B cell (primary cell): ENCODE measurements at regions not wholly inside any gene's neighbourhood (a gene's known extent, or its start where the extent isn't known, plus 50 kb on each side); places are given as distances from the start of the nearest gene placed in this dataset.

ENCODE experiments used
- ATAC-seq: fragments of 200-7000 bp; cut with Tn5 transposase; one replicate; pipeline ENCODE4 v1.10.0; 2021; ENCODE audit warnings: low read depth, mild to moderate bottlenecking, moderate number of reproducible peaks, moderate library complexity
- CTCF ChIA-PET: fragments of 350-600 bp; sonication (Branson Sonifier 250); formaldehyde crosslinking; loops from one replicate; lab custom pipeline; 2021; ENCODE audit warnings: antibody characterized with exemption, inconsistent platforms; lab: Charles Lee
- POLR2A ChIA-PET: fragments of 350-600 bp; sonication (Branson Sonifier 250); formaldehyde crosslinking; loops from one replicate; lab custom pipeline; 2021; ENCODE audit warnings: antibody characterized with exemption; lab: Charles Lee
- DNase-seq: peaks from one replicate; pipeline ENCODE4 v3.0.0; 2013
- H2AFZ ChIP-seq: 2 replicates; pipeline ENCODE4 v1.6.1; 2012; ENCODE audit warnings: mild to moderate bottlenecking, low read depth, low read length; ENCODE audit not compliant: insufficient read depth, poor library complexity, severe bottlenecking
- H3K27ac ChIP-seq, 2 donors: 1 replicate in 1 of 2; 2 replicates in 1 of 2; pipeline ENCODE4 v1.5.1; 2012 to 2013; ENCODE audit warnings: low read length in 2 of 2, mild to moderate bottlenecking in 2 of 2, moderate library complexity in 1 of 2
- H3K27me3 ChIP-seq, 4 experiments: fragments of 200-600 bp in 1 of 4; sonication (generic) in 1 of 4; replicated peaks in 1 of 4; 1 replicate in 2 of 4; 2 replicates in 2 of 4; pipeline versions ENCODE4 v1.6.1 to v1.7.0; 2013 to 2016; ENCODE audit warnings: low read length in 3 of 4, mild to moderate bottlenecking in 2 of 4, mixed read lengths in 1 of 4, moderate library complexity in 1 of 4; ENCODE audit not compliant: insufficient read depth in 4 of 4, control insufficient read depth in 3 of 4; ENCODE audit errors: control extremely low read depth in 1 of 4
- H3K36me3 ChIP-seq, 2 experiments: replicated peaks in 1 of 2; 1 replicate in 1 of 2; 2 replicates in 1 of 2; pipeline versions ENCODE4 v1.6.1 to v1.7.1; 2013; ENCODE audit warnings: low read length in 1 of 2; ENCODE audit not compliant: insufficient read depth in 2 of 2, control insufficient read depth in 1 of 2; ENCODE audit errors: control extremely low read depth in 1 of 2, extremely low read depth in 1 of 2
- H3K4me1 ChIP-seq, 2 donors: fragments of 200-600 bp in 1 of 2; sonication (generic) in 1 of 2; 1 replicate in 1 of 2; 2 replicates in 1 of 2; pipeline versions ENCODE4 v1.5.1 to v1.6.1; 2013 to 2017; ENCODE audit warnings: low read length in 2 of 2; ENCODE audit not compliant: control insufficient read depth in 2 of 2, insufficient read depth in 2 of 2
- H3K4me2 ChIP-seq: replicated peaks from 2 replicates; pipeline ENCODE3; 2012; ENCODE audit warnings: mild to moderate bottlenecking, low read depth, low read length; ENCODE audit not compliant: poor library complexity, severe bottlenecking
- H3K4me3 ChIP-seq, 5 experiments: fragments of 200-600 bp in 1 of 5; sonication (generic) in 1 of 5; 1 replicate in 3 of 5; 2 replicates in 2 of 5; pipeline versions ENCODE4 v1.5.1 to v1.7.0; 2011 to 2016; ENCODE audit warnings: low read length in 4 of 5, mild to moderate bottlenecking in 4 of 5, low read depth in 2 of 5, control low read depth in 1 of 5, moderate library complexity in 1 of 5; ENCODE audit not compliant: insufficient read depth in 1 of 5; ENCODE audit errors: control extremely low read depth in 1 of 5, extremely low read depth in 1 of 5
- H3K79me2 ChIP-seq: fragments of 200-600 bp; sonication (generic); one replicate; pipeline ENCODE4 v1.6.0; 2016; ENCODE audit warnings: low read length; ENCODE audit not compliant: control insufficient read depth, insufficient read depth
- H3K9ac ChIP-seq: fragments of 200-600 bp; sonication (generic); 2 replicates; pipeline ENCODE4 v1.6.1; 2017; ENCODE audit warnings: mild to moderate bottlenecking, low read length, moderate library complexity
- H3K9me3 ChIP-seq, 3 donors: one replicate each; pipeline versions ENCODE4 v1.6.1 to v1.7.1; 2013; ENCODE audit warnings: low read length in 2 of 3; ENCODE audit not compliant: control insufficient read depth in 2 of 3, insufficient read depth in 1 of 3; ENCODE audit errors: control extremely low read depth in 1 of 3
- H4K20me1 ChIP-seq: 2 replicates; pipeline ENCODE4 v1.6.0; 2012; ENCODE audit warnings: mild to moderate bottlenecking, low read length; ENCODE audit not compliant: insufficient read depth, control insufficient read depth, poor library complexity, severe bottlenecking
- H3K27ac Mint-ChIP-seq: one replicate; pipeline ENCODE4 v1.8.0; 2021; ENCODE audit warnings: mixed read lengths
- H3K27me3 Mint-ChIP-seq: one replicate; pipeline ENCODE4 v1.8.0; 2021; ENCODE audit warnings: mixed read lengths
- H3K4me1 Mint-ChIP-seq: one replicate; pipeline ENCODE4 v1.8.0; 2021; ENCODE audit warnings: mixed read lengths
- H3K4me3 Mint-ChIP-seq: one replicate; pipeline ENCODE4 v1.8.0; 2021; ENCODE audit warnings: mixed read lengths
- H3K9me3 Mint-ChIP-seq: one replicate; pipeline ENCODE4 v1.8.0; 2022; ENCODE audit warnings: mixed read lengths; ENCODE audit not compliant: insufficient read depth
- EZH2 ChIP-seq: IDR thresholded peaks from 2 replicates; pipeline ENCODE4 v1.6.1; 2012; ENCODE audit warnings: borderline replicate concordance, low read depth, mild to moderate bottlenecking, moderate library complexity, low read length; ENCODE audit not compliant: insufficient read depth, poor library complexity, severe bottlenecking
- WGBS: methylation state at CpG from one replicate; pipeline ENCODE4 v1.1.5; 2013; ENCODE audit warnings: missing lambda C conversion rate; ENCODE audit not compliant: insufficient coverage; 5-methylcytosine and 5-hydroxymethylcytosine counted together
- intact Hi-C: fragments of 100-400 bp; cut with micrococcal nuclease; formaldehyde crosslinking; loops from one replicate; pipeline ENCODE4 v1.10.0; 2022
- TF ChIP-seq, protein P1 (sequence below): fragments of 200-600 bp; IDR thresholded peaks from one replicate; pipeline ENCODE4 v1.8.0; 2022; ENCODE audit warnings: antibody characterized with exemption, mild to moderate bottlenecking

DNA sequence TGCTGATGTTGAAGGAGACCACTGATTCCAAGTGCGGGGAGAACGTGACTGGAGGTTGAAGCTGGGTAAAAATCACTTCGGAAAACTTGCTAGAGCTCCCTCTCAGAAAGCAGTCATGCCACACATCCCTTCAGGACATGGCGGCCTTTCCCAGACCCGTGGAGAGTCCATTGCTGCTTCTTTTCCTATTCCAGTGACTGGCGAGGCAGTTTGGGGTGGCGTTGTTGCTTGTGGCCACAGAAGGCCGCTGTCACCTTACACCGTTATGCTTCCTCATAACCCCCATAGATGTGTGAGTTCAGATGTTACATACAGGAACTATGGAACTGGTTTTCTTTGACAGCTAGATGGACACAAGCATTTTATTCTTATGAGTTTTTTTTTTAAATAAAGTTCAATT is 235.6 kb upstream of the POM121L12 start:
- Histone ChIP-seq H3K9ac (no peak overlapping the region), H3K9me3 (peaks cover 0 to 11% (median 0%) of the 10 kb centered on the region in 3 donors), H3K79me2 (no peaks in the 10 kb centered on the region), H3K4me2 (no peak overlapping the region), H3K27me3 (no peaks in the 10 kb centered on the region), H3K4me3 (no peak overlapping the region), H3K4me1 (no peaks in the 10 kb centered on the region), H2AFZ (no peak overlapping the region), H4K20me1 (no peaks in the 10 kb centered on the region), H3K36me3 (no peaks in the 10 kb centered on the region), H3K27ac (no peak overlapping the region)
- ATAC-seq (no peak), DNase-seq (no peak)
- POLR2A ChIA-PET = no interaction called here
- Mint-ChIP-seq H3K4me1 (no peaks in the 10 kb centered on the region), H3K27ac (no peak overlapping the region), H3K4me3 (no peak overlapping the region), H3K27me3 (no peaks in the 10 kb centered on the region), H3K9me3 (peaks cover 17% of the 10 kb centered on the region)
- WGBS = 88% methylated on average over 5 of the region's 9 CpGs
- TF ChIP-seq EZH2 = no peak
- TF ChIP-seq, protein P1, sequence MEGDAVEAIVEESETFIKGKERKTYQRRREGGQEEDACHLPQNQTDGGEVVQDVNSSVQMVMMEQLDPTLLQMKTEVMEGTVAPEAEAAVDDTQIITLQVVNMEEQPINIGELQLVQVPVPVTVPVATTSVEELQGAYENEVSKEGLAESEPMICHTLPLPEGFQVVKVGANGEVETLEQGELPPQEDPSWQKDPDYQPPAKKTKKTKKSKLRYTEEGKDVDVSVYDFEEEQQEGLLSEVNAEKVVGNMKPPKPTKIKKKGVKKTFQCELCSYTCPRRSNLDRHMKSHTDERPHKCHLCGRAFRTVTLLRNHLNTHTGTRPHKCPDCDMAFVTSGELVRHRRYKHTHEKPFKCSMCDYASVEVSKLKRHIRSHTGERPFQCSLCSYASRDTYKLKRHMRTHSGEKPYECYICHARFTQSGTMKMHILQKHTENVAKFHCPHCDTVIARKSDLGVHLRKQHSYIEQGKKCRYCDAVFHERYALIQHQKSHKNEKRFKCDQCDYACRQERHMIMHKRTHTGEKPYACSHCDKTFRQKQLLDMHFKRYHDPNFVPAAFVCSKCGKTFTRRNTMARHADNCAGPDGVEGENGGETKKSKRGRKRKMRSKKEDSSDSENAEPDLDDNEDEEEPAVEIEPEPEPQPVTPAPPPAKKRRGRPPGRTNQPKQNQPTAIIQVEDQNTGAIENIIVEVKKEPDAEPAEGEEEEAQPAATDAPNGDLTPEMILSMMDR = no peak
- intact Hi-C loops = no loop called here
- CTCF ChIA-PET = no interaction called here

DNA sequence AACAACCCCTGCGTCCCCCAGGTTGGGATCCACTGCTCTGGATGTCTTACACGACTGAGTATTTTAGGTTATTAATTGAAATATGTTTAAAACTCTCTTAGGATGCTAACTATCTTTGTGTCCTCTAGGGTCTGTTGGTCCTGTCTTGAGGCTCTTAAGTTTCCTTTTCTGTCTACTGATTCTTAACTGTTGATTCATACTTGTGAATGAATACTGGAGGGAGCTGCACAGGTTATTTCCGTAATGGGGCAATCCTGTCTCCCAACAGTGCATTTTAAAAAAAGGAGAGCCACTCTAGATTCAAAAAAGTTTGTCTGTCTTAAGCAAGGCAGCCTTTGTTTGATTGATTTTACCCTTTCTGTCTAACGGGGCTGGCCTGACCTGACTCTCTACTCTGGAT is 237.6 kb upstream of the POM121L12 start:
- ATAC-seq (no peak), DNase-seq (no peak)
- H3K27ac Mint-ChIP-seq = no peak overlapping the region
- H3K4me3 Mint-ChIP-seq = no peak overlapping the region
- no peaks in the 10 kb centered on the region for H3K27me3 ChIP-seq
- ChIA-PET CTCF (no interaction called here), POLR2A (no interaction called here)
- no peak overlapping the region for H3K27ac ChIP-seq
- no peaks in the 10 kb centered on the region for H3K4me1 Mint-ChIP-seq
- H3K4me2 ChIP-seq = no peak overlapping the region
- no peaks in the 10 kb centered on the region for H3K36me3 ChIP-seq
- no peaks in the 10 kb centered on the region for H3K27me3 Mint-ChIP-seq
- H3K9me3 ChIP-seq = peaks cover 0 to 15% (median 0%) of the 10 kb centered on the region in 3 donors
- WGBS = 83% methylated on average over 2 of the region's 4 CpGs
- no peak for TF ChIP-seq EZH2
- TF ChIP-seq, protein P1 = no peak
- intact Hi-C loops = no loop called here
- no peaks in the 10 kb centered on the region for H4K20me1 ChIP-seq
- H3K9me3 Mint-ChIP-seq = peaks cover 13% of the 10 kb centered on the region
- H3K9ac ChIP-seq = no peak overlapping the region
- H2AFZ ChIP-seq = no peak overlapping the region
- no peaks in the 10 kb centered on the region for H3K4me1 ChIP-seq
- H3K4me3 ChIP-seq = no peak overlapping the region
- H3K79me2 ChIP-seq = no peaks in the 10 kb centered on the region
